Transverse colon (tissue), 4 donors: ENCODE measurements at regions not wholly inside any gene's neighbourhood (a gene's known extent, or its start where the extent isn't known, plus 50 kb on each side); places are given as distances from the start of the nearest gene placed in this dataset.

Experiments used
- EP300 ChIP-seq: sonication (generic); formaldehyde crosslinking; IDR thresholded peaks from one replicate; pipeline ENCODE4 v1.6.1; 2017; ENCODE audit warnings: antibody characterized with exemption, low read depth
- POLR2A ChIP-seq: fragments of 450-650 bp; IDR thresholded peaks from one replicate; pipeline ENCODE4 v1.6.1; 2016; ENCODE audit warnings: antibody characterized with exemption, mild to moderate bottlenecking, moderate library complexity
- POLR2AphosphoS5 ChIP-seq, 3 donors: sonication (generic); formaldehyde crosslinking; IDR thresholded peaks; one replicate each; pipeline ENCODE4 v1.6.1; 2016; ENCODE audit warnings: antibody characterized with exemption in 3 of 3
- TF ChIP-seq, protein P1 (sequence below), 5 experiments: fragments of 200-600 bp in 3 of 5; fragments of 450-650 bp in 2 of 5; sonication (generic) in 3 of 5; IDR thresholded peaks; 1 replicate in 2 of 5; 2 replicates in 3 of 5; pipeline ENCODE4 v1.5.1; 2016 to 2017; ENCODE audit warnings: antibody characterized with exemption in 5 of 5, inconsistent platforms in 3 of 5, mild to moderate bottlenecking in 2 of 5, moderate library complexity in 1 of 5

DNA sequence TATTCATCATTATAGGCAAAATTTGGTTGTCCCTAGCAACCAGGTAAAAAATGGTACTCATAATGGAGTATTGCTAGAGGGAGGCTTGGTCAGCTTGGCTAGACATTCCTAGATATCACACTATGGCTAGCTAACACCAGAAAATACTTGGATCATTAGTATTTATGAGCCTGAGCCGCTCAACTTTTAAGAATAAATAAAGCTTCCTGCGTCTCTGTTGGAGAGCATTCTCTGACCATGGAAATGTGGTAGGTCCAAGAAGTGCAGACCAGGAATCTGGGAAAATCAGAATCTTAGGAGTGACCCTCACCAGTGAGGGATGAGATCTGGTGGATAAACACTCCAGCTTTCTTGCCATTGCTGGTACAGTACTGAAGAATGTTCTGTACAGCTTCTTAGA is 157.6 kb upstream of the AGR3 start:
- TF ChIP-seq, protein P1, sequence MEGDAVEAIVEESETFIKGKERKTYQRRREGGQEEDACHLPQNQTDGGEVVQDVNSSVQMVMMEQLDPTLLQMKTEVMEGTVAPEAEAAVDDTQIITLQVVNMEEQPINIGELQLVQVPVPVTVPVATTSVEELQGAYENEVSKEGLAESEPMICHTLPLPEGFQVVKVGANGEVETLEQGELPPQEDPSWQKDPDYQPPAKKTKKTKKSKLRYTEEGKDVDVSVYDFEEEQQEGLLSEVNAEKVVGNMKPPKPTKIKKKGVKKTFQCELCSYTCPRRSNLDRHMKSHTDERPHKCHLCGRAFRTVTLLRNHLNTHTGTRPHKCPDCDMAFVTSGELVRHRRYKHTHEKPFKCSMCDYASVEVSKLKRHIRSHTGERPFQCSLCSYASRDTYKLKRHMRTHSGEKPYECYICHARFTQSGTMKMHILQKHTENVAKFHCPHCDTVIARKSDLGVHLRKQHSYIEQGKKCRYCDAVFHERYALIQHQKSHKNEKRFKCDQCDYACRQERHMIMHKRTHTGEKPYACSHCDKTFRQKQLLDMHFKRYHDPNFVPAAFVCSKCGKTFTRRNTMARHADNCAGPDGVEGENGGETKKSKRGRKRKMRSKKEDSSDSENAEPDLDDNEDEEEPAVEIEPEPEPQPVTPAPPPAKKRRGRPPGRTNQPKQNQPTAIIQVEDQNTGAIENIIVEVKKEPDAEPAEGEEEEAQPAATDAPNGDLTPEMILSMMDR (IDR thresholded peaks at IDR 0.05): no peak
- TF ChIP-seq POLR2A: no peak
- TF ChIP-seq EP300: no peak
- no peak for TF ChIP-seq POLR2AphosphoS5 (IDR thresholded peaks at IDR 0.05)
